ENCODE measurements at regions not wholly inside any gene's neighbourhood (a gene's known extent, or its start where the extent isn't known, plus 50 kb on each side); places are given as distances from the start of the nearest gene placed in this dataset.
"Not testable (repeated sequence)": the region's sequence is repeated elsewhere in the genome, so short reads cannot be mapped to it uniquely, and the experiment has no call there.

- in situ Hi-C loops (cut with HindIII; ENCODE audit: low sequenced_read_pairs): no loop called here
- DNase-seq (ENCODE audit: low spot score): no peak
These were observed 362.8 kb upstream of the FOXK1 start for GRCh38 chr7:4319280-4319679.

- in situ Hi-C loops (cut with HindIII; ENCODE audit: low sequenced_read_pairs): no loop called here
- no peak for DNase-seq (ENCODE audit: low spot score)
These were observed 356.4 kb upstream of the FOXK1 start for GRCh38 chr7:4325732-4326131.

- in situ Hi-C loops (cut with HindIII; ENCODE audit: low sequenced_read_pairs): no loop called here
These were observed 350.4 kb upstream of the FOXK1 start for GRCh38 chr7:4331711-4332110.

GRCh38 chr7:4338556-4338955 is 343.5 kb upstream of the FOXK1 start:
- no peak for DNase-seq (ENCODE audit: low spot score)
- in situ Hi-C loops (cut with HindIII; ENCODE audit: low sequenced_read_pairs): no loop called here

More at GRCh38 chr7:4331711-4332110, 350.4 kb upstream of the FOXK1 start:
- DNase-seq (ENCODE audit: low spot score): no peak

- DNase-seq (ENCODE audit: low spot score): no peak
- in situ Hi-C loops (cut with HindIII; ENCODE audit: low sequenced_read_pairs): no loop called here
These were observed 338.5 kb upstream of the FOXK1 start for GRCh38 chr7:4343272-4344247.

GRCh38 chr7:4345004-4345403 is 337.1 kb upstream of the FOXK1 start:
- in situ Hi-C loops (cut with HindIII; ENCODE audit: low sequenced_read_pairs): no loop called here
- no peak for DNase-seq (ENCODE audit: low spot score)

- in situ Hi-C loops (cut with HindIII; ENCODE audit: low sequenced_read_pairs): no loop called here
- DNase-seq (ENCODE audit: low spot score): no peak
These were observed 330.0 kb upstream of the FOXK1 start for GRCh38 chr7:4352069-4352468.

GRCh38 chr7:4361774-4362173 is 320.3 kb upstream of the FOXK1 start:
- in situ Hi-C loops (cut with HindIII; ENCODE audit: low sequenced_read_pairs): no loop called here
- DNase-seq (ENCODE audit: low spot score): no peak

- no peak for DNase-seq (ENCODE audit: low spot score)
- in situ Hi-C loops (cut with HindIII; ENCODE audit: low sequenced_read_pairs): no loop called here
These were observed 298.5 kb upstream of the FOXK1 start for GRCh38 chr7:4383584-4383983.

- in situ Hi-C loops (cut with HindIII; ENCODE audit: low sequenced_read_pairs): no loop called here
- DNase-seq (ENCODE audit: low spot score): no peak
These were observed 295.9 kb upstream of the FOXK1 start for GRCh38 chr7:4386190-4386589.

- DNase-seq (ENCODE audit: low spot score); in situ Hi-C loops (cut with HindIII; ENCODE audit: low sequenced_read_pairs): not testable (repeated sequence)
These were observed 291.0 kb upstream of the FOXK1 start for GRCh38 chr7:4391103-4391502.

GRCh38 chr7:4394736-4395135 is 287.4 kb upstream of the FOXK1 start:
- no peak for DNase-seq (ENCODE audit: low spot score)
- in situ Hi-C loops (cut with HindIII; ENCODE audit: low sequenced_read_pairs): no loop called here

GRCh38 chr7:4399121-4399520 is 283.0 kb upstream of the FOXK1 start:
- in situ Hi-C loops (cut with HindIII; ENCODE audit: low sequenced_read_pairs): no loop called here
- no peak for DNase-seq (ENCODE audit: low spot score)

- no peak for DNase-seq (ENCODE audit: low spot score)
- in situ Hi-C loops (cut with HindIII; ENCODE audit: low sequenced_read_pairs): no loop called here
These were observed 282.5 kb upstream of the FOXK1 start for GRCh38 chr7:4399596-4399995.

GRCh38 chr7:4406288-4407058 is 275.6 kb upstream of the FOXK1 start:
- in situ Hi-C loops (cut with HindIII; ENCODE audit: low sequenced_read_pairs): no loop called here
- no peak for DNase-seq (ENCODE audit: low spot score)

- no peak for DNase-seq (ENCODE audit: low spot score)
- in situ Hi-C loops (cut with HindIII; ENCODE audit: low sequenced_read_pairs): no loop called here
These were observed 272.1 kb upstream of the FOXK1 start for GRCh38 chr7:4409946-4410345.

- DNase-seq (ENCODE audit: low spot score): no peak
- in situ Hi-C loops (cut with HindIII; ENCODE audit: low sequenced_read_pairs): no loop called here
These were observed 265.6 kb upstream of the FOXK1 start for GRCh38 chr7:4416396-4417056.

GRCh38 chr7:4428526-4428925 is 253.6 kb upstream of the FOXK1 start:
- no peak for DNase-seq (ENCODE audit: low spot score)
- in situ Hi-C loops (cut with HindIII; ENCODE audit: low sequenced_read_pairs): no loop called here

GRCh38 chr7:4430227-4430626 is 251.9 kb upstream of the FOXK1 start:
- DNase-seq (ENCODE audit: low spot score): no peak
- in situ Hi-C loops (cut with HindIII; ENCODE audit: low sequenced_read_pairs): no loop called here

GRCh38 chr7:4434306-4434705 is 247.8 kb upstream of the FOXK1 start:
- in situ Hi-C loops (cut with HindIII; ENCODE audit: low sequenced_read_pairs): no loop called here
- DNase-seq (ENCODE audit: low spot score): no peak

Data from G401 (cell line).